Tibial nerve (tissue), 4 donors: ENCODE measurements at regions not wholly inside any gene's neighbourhood (a gene's known extent, or its start where the extent isn't known, plus 50 kb on each side); places are given as distances from the start of the nearest gene placed in this dataset.

Experiments
- DNase-seq, 2 donors: peaks; one replicate each; pipeline ENCODE4 v3.0.0-alpha.2; 2019; ENCODE audit warnings: low spot score in 2 of 2
- H3K27ac ChIP-seq, 4 donors: fragments of 200-600 bp; sonication (generic) in 3 of 4; one replicate each; pipeline ENCODE4 v1.5.1; 2017 to 2019; ENCODE audit warnings: mild to moderate bottlenecking in 1 of 4
- H3K27me3 ChIP-seq, 2 donors: fragments of 200-600 bp; sonication (generic) in 1 of 2; one replicate each; pipeline versions ENCODE4 v1.5.1 to v1.6.0; 2017 to 2019
- H3K36me3 ChIP-seq, 3 donors: fragments of 200-600 bp; sonication (generic); one replicate each; pipeline ENCODE4 v1.5.1; 2018 to 2019
- H3K4me1 ChIP-seq, 4 donors: fragments of 200-600 bp; sonication (generic) in 3 of 4; one replicate each; pipeline ENCODE4 v1.5.1; 2017 to 2019
- H3K4me3 ChIP-seq, 4 donors: fragments of 200-600 bp; sonication (generic) in 3 of 4; one replicate each; pipeline ENCODE4 v1.5.1; 2017 to 2019; ENCODE audit warnings: mild to moderate bottlenecking in 1 of 4, moderate library complexity in 1 of 4
- H3K9me3 ChIP-seq, 4 donors: fragments of 200-600 bp; sonication (generic) in 3 of 4; one replicate each; pipeline ENCODE4 v1.5.1; 2017 to 2019
- EP300 ChIP-seq, 2 donors: sonication (generic); formaldehyde crosslinking; IDR thresholded peaks; one replicate each; pipeline ENCODE4 v1.6.1; 2017; ENCODE audit warnings: antibody characterized with exemption in 2 of 2, mild to moderate bottlenecking in 1 of 2
- POLR2A ChIP-seq, 2 donors: fragments of 450-650 bp; IDR thresholded peaks; one replicate each; pipeline ENCODE4 v1.6.1; 2017; ENCODE audit warnings: antibody characterized with exemption in 2 of 2, mild to moderate bottlenecking in 2 of 2, moderate library complexity in 2 of 2
- WGBS, 2 donors: methylation state at CpG; one replicate each; pipeline ENCODE4 v1.1.5; 2018; 5-methylcytosine and 5-hydroxymethylcytosine counted together
- TF ChIP-seq, protein P1 (sequence below), 5 experiments: fragments of 200-600 bp in 3 of 5; fragments of 450-650 bp in 2 of 5; sonication (generic) in 3 of 5; IDR thresholded peaks; one replicate each; pipeline ENCODE4 v1.5.1; 2016 to 2019; ENCODE audit warnings: antibody characterized with exemption in 5 of 5, mild to moderate bottlenecking in 3 of 5, moderate library complexity in 2 of 5

DNA sequence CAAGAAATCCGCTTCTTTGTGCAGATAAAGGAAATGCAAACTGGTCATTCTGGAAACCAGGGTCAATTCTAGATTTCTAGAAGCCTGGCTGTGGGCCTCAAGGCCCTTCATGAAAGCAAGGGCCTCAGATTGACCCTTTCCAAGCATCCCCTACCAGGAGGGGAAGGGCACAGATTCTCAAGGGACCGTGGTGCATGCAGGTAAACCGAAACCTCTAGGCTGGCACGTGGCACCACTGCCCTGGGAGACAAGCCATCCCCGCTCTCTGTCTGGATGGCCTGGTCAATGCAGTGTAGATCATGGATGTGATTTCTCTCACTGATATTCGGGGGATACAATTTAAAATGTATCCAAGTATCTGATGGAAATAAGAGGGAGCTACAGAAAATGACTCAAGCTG, 69.4 kb downstream of the TOMM20 start:
- TF ChIP-seq POLR2A (IDR thresholded peaks at IDR 0.05) (no peak), EP300 (IDR thresholded peaks at IDR 0.05) (no peak)
- TF ChIP-seq, protein P1, sequence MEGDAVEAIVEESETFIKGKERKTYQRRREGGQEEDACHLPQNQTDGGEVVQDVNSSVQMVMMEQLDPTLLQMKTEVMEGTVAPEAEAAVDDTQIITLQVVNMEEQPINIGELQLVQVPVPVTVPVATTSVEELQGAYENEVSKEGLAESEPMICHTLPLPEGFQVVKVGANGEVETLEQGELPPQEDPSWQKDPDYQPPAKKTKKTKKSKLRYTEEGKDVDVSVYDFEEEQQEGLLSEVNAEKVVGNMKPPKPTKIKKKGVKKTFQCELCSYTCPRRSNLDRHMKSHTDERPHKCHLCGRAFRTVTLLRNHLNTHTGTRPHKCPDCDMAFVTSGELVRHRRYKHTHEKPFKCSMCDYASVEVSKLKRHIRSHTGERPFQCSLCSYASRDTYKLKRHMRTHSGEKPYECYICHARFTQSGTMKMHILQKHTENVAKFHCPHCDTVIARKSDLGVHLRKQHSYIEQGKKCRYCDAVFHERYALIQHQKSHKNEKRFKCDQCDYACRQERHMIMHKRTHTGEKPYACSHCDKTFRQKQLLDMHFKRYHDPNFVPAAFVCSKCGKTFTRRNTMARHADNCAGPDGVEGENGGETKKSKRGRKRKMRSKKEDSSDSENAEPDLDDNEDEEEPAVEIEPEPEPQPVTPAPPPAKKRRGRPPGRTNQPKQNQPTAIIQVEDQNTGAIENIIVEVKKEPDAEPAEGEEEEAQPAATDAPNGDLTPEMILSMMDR (IDR thresholded peaks at IDR 0.05), result no peak
- Histone ChIP-seq H3K9me3 (no peaks in the 10 kb centered on the region), H3K36me3 (no peaks in the 10 kb centered on the region), H3K27me3 (no peaks in the 10 kb centered on the region), H3K4me3 (no peak overlapping the region), H3K27ac (no peak overlapping the region), H3K4me1 (peaks cover 0 to 18% (median 7%) of the 10 kb centered on the region in 4 donors)
- no peak for DNase-seq
- 81% methylated on average over 6 of the region's 6 CpGs for WGBS, 2 donors

DNA sequence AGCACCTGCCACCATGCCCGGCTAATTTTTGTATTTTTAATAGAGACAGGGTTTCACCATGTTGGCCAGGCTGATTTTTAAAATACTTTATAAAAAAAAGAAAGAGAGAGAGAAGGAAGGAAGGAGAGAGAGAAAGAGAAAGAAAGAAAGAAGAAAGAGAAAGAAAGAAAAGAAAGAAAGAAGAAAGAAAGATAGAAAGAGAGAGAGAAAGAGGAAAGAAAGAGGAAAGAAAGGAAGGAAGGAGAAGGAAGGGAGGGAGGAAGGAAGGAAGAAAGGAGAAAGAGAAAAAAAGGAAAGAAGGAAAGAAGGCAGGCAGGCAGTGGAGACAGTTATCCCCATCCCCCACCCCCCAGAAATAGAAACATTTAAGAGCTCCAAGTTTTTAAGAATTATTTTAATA, 69.9 kb downstream of the TOMM20 start:
- DNase-seq, result no peak
- Histone ChIP-seq H3K27ac (no peak overlapping the region), H3K9me3 (no peaks in the 10 kb centered on the region), H3K27me3 (no peaks in the 10 kb centered on the region), H3K4me3 (no peak overlapping the region), H3K36me3 (no peaks in the 10 kb centered on the region), H3K4me1 (peaks cover 0 to 14% (median 7%) of the 10 kb centered on the region in 4 donors)
- WGBS, 2 donors, result 52 to 97% methylated on average over 1 of the region's 1 CpG
- TF ChIP-seq EP300 (IDR thresholded peaks at IDR 0.05) (no peak), POLR2A (IDR thresholded peaks at IDR 0.05) (no peak)
- TF ChIP-seq, protein P1 (IDR thresholded peaks at IDR 0.05), result no peak

DNA sequence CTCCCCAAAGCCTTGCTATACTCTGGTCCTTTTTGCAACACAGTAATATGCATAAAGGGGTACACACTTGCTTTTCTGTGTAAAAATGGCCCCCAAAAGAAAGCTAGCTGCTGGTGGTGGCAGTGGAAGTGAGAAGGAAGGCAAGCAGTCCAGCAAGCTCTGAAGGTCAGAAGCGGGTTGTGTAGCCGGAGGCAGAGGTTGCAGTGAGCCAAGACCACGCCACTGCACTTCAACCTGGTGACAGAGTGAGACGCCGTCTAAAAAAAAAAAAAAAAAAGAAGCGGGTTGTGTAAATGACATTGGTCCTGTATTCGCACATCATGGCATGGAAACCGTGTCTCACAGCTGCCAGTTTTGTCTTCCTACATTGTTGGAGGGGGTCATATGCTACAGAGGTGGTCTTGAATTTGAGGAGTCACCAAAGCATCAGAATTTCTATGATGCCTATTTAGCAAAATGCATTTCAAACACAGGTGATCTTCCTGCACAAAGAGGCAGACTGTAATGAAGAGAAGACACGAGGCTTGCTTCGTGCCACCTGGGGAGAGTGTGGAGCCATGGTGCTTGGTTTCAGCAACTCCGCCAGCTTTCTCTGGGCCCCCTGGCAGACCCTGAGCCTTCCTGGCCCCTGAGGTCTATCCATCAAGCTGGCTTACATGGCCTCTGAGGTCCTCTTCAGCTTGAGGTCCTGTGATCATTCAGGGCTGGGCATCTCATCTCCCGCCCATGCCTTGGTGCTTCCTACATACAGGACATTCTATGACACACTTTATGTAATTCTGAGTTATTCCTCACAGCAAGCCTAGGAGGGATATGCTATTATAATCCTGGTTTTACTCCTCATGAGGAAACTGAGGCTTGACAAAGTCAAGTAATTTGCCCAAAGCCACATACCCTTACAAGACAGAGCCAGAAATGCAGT, 71.0 kb downstream of the TOMM20 start:
- WGBS, 2 donors, result 90 to 93% methylated on average over 12 of the region's 12 CpGs

DNA sequence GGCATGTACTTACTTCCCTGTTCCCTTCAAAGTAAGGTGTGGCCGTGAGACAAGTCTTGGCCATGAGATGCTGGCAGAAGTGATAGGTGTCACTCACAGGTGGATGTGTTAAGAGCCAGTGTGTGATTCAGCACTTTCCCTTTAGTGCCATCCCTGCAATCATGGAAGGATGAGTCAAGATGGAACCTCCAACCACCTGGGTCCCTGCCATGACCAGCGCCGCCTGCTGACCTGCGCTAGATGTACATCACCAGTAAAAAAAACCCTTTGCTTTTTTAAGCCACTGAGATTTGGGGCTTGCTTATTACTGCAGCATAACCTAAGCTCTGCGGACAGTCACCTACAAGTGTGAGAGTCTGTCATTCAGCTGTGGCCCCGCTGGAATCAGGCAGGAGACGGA, 71.7 kb downstream of the TOMM20 start:
- Histone ChIP-seq H3K4me1 (peaks cover 0 to 22% (median 12%) of the 10 kb centered on the region in 4 donors), H3K4me3 (no peak overlapping the region), H3K9me3 (no peaks in the 10 kb centered on the region), H3K27me3 (no peaks in the 10 kb centered on the region), H3K27ac (no peak overlapping the region), H3K36me3 (no peaks in the 10 kb centered on the region)
- no peak for DNase-seq
- no peak for TF ChIP-seq POLR2A (IDR thresholded peaks at IDR 0.05)
- TF ChIP-seq, protein P1 (IDR thresholded peaks at IDR 0.05), result no peak
- TF ChIP-seq EP300 (IDR thresholded peaks at IDR 0.05), result no peak
- WGBS, 2 donors, result 95 to 99% methylated on average over 7 of the region's 7 CpGs

More for the DNA sequence above, 71.0 kb downstream of the TOMM20 start:
- Histone ChIP-seq H3K27me3 (no peaks in the 10 kb centered on the region), H3K27ac (no peak overlapping the region), H3K36me3 (no peaks in the 10 kb centered on the region), H3K9me3 (no peaks in the 10 kb centered on the region), H3K4me3 (no peak overlapping the region), H3K4me1 (peaks cover 0 to 18% (median 7%) of the 10 kb centered on the region in 4 donors)
- TF ChIP-seq, protein P1 (IDR thresholded peaks at IDR 0.05), result no peak
- TF ChIP-seq EP300 (IDR thresholded peaks at IDR 0.05), result no peak
- TF ChIP-seq POLR2A (IDR thresholded peaks at IDR 0.05), result no peak
- DNase-seq, result no peak

DNA sequence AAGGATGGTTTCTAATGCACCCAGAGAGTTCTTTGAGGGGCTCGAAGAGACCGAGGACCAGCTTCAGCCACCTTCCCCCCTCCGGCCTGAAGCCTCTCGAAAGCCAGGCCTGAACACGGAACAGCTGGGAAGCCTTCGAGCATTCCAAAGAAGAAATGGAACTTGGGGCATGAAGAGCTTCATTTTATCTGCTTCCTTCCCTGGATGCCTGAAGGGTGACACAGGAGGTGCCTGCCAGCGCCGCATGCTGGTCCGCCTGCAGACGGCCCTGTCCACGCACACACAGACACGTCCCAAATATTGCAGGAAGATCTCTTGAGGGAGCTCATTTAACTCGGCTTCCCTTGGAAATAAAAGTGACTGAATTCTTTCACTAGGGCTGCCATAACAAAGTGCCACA, 73.7 kb downstream of the TOMM20 start:
- no peak overlapping the region for H3K27ac ChIP-seq
- no peak for DNase-seq
- H3K36me3 ChIP-seq, result no peaks in the 10 kb centered on the region
- TF ChIP-seq, protein P1 (IDR thresholded peaks at IDR 0.05), result no peak
- no peak for TF ChIP-seq POLR2A (IDR thresholded peaks at IDR 0.05)
- no peak for TF ChIP-seq EP300 (IDR thresholded peaks at IDR 0.05)
- no peaks in the 10 kb centered on the region for H3K27me3 ChIP-seq
- H3K4me1 ChIP-seq, result peaks cover 0 to 26% (median 7%) of the 10 kb centered on the region in 4 donors
- no peak overlapping the region for H3K4me3 ChIP-seq
- WGBS, 2 donors, result 80 to 91% methylated on average over 12 to 13 of the region's 13 CpGs
- H3K9me3 ChIP-seq, result no peaks in the 10 kb centered on the region
